ENCODE measurements at regions not wholly inside any gene's neighbourhood (a gene's known extent, or its start where the extent isn't known, plus 50 kb on each side); places are given as distances from the start of the nearest gene placed in this dataset.
A peak's percentile ranks its signal among the peaks of the same experiment; 100 is the strongest.

DNA sequence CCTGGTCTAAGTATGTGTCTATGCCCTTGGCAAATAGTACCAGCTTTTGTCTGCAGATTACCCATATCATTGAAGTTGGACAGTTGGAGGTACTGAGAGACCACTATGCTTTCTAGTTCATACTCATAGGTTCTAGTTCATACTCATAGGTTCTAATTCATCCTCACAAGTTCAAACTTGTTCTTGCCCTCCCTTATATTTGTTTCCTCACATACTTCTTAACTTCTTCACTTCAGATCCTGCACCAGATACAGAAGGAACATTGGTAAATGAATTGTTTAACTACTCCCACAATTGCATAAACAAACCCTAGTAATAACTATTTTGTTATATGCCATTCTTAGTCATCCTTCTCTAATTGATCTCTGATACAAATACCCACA is 172.2 kb downstream of the SLITRK1 start:
- H3K4me3 ChIP-seq (ENCODE audit: low read length in 2 of 2) = no peak overlapping the region
- no peak overlapping the region for H3K4ac ChIP-seq (ENCODE audit: low read length)
- H2AFZ ChIP-seq (ENCODE audit: low read length) = no peak overlapping the region
- H3K18ac ChIP-seq (ENCODE audit: low read length) = no peak overlapping the region
- no peak overlapping the region for H3K4me2 ChIP-seq (ENCODE audit: insufficient read depth, low read length, poor library complexity, severe bottlenecking)
- no peak overlapping the region for H3K23ac ChIP-seq (ENCODE audit: low read depth, low read length, poor library complexity)
- H2BK120ac ChIP-seq (ENCODE audit: low read depth, low read length) = no peak overlapping the region
- no peak overlapping the region for H2BK12ac ChIP-seq (ENCODE audit: low read length)
- no peaks in the 10 kb centered on the region for H3K36me3 ChIP-seq (replicated peaks in 1 of 2; ENCODE audit: control insufficient read depth in 2 of 2, insufficient read depth in 2 of 2, low read length in 2 of 2)
- H3K27ac ChIP-seq (replicated peaks; ENCODE audit: low read length) = no peak overlapping the region
- no peak overlapping the region for H2BK5ac ChIP-seq (ENCODE audit: low read length)
- H3K9me3 ChIP-seq (replicated peaks in 1 of 2; ENCODE audit: control insufficient read depth in 2 of 2, insufficient read depth in 1 of 2, low read depth in 1 of 2, low read length in 2 of 2) = no peaks in the 10 kb centered on the region
- no peak overlapping the region for H4K91ac ChIP-seq (ENCODE audit: low read depth, low read length, poor library complexity)
- H3K27me3 ChIP-seq (ENCODE audit: control insufficient read depth in 3 of 3, insufficient read depth in 3 of 3, low read depth in 1 of 3, low read length in 3 of 3) = no peaks in the 10 kb centered on the region
- no peak overlapping the region for H3K14ac ChIP-seq (ENCODE audit: low read length)
- H3K9ac ChIP-seq (ENCODE audit: low read depth, low read length, poor library complexity) = no peak overlapping the region
- H3K79me1 ChIP-seq (ENCODE audit: low read depth, low read length) = no peaks in the 10 kb centered on the region
- no peak for DNase-seq (ENCODE audit: low spot score)
- H2BK15ac ChIP-seq (ENCODE audit: low read length) = no peak overlapping the region
- H2AK5ac ChIP-seq (ENCODE audit: low read depth, low read length) = no peak overlapping the region
- H3K4me1 ChIP-seq (ENCODE audit: control insufficient read depth in 2 of 2, insufficient read depth in 1 of 2, low read depth in 1 of 2, low read length in 2 of 2) = no peaks in the 10 kb centered on the region
- no peak overlapping the region for H4K8ac ChIP-seq (ENCODE audit: low read depth, low read length)

DNA sequence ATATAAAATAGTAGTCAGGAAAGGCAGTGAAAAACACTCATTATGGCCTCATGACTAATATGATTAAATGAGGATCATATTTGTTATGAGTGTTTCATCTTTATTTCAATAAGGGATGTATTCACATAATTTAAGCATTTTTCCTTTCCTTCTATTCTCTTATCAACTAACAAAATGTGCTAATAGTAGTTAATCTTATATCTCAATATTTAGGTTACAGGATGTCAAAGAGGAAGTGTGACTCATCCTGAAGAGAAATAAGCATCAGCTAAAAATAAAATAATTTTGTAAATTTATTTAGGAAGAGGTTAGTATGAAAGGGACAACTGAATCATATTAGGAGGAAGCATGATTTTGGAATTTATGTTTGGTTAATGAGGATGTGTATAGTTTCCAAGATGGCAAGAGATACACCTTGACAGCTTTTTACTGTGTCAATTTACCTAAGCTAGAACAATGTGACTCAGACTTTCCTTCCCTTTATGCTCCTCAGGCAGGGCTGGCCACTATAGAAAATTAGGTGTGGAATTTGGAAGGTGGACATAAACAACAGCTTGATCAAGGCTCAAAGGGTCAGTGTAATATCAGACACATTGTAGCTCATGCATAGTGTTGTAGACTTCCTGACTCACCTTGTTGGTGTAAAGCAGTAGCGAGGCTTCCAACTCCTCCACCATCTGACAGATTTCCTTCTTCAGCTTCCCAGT is 172.7 kb downstream of the SLITRK1 start:
- Histone ChIP-seq H3K4ac (ENCODE audit: low read length) (no peak overlapping the region), H3K79me1 (ENCODE audit: low read depth, low read length) (no peaks in the 10 kb centered on the region), H3K14ac (ENCODE audit: low read length) (no peak overlapping the region), H3K23ac (ENCODE audit: low read depth, low read length, poor library complexity) (no peak overlapping the region), H2BK120ac (ENCODE audit: low read depth, low read length) (no peak overlapping the region), H3K36me3 (replicated peaks in 1 of 2; ENCODE audit: control insufficient read depth in 2 of 2, insufficient read depth in 2 of 2, low read length in 2 of 2) (no peaks in the 10 kb centered on the region), H3K4me2 (ENCODE audit: insufficient read depth, low read length, poor library complexity, severe bottlenecking) (no peak overlapping the region), H2BK15ac (ENCODE audit: low read length) (no peak overlapping the region), H2BK12ac (ENCODE audit: low read length) (no peak overlapping the region), H4K91ac (ENCODE audit: low read depth, low read length, poor library complexity) (no peak overlapping the region), H2AFZ (ENCODE audit: low read length) (no peak overlapping the region), H2BK5ac (ENCODE audit: low read length) (no peak overlapping the region), H3K4me3 (ENCODE audit: low read length in 2 of 2) (no peak overlapping the region), H3K27ac (replicated peaks; ENCODE audit: low read length) (no peak overlapping the region), H3K9me3 (replicated peaks in 1 of 2; ENCODE audit: control insufficient read depth in 2 of 2, insufficient read depth in 1 of 2, low read depth in 1 of 2, low read length in 2 of 2) (no peaks in the 10 kb centered on the region), H2AK5ac (ENCODE audit: low read depth, low read length) (no peak overlapping the region), H4K8ac (ENCODE audit: low read depth, low read length) (no peak overlapping the region), H3K9ac (ENCODE audit: low read depth, low read length, poor library complexity) (no peak overlapping the region), H3K18ac (ENCODE audit: low read length) (no peak overlapping the region), H3K4me1 (ENCODE audit: control insufficient read depth in 2 of 2, insufficient read depth in 1 of 2, low read depth in 1 of 2, low read length in 2 of 2) (no peaks in the 10 kb centered on the region), H3K27me3 (ENCODE audit: control insufficient read depth in 3 of 3, insufficient read depth in 3 of 3, low read depth in 1 of 3, low read length in 3 of 3) (no peaks in the 10 kb centered on the region)
- WGBS, 2 donors (ENCODE audit: extremely low coverage in 2 of 2, insufficient read length in 2 of 2, insufficient replicate concordance in 1 of 2) = no CpG with 5 or more reads among the region's 1 CpG
- no peak for DNase-seq (ENCODE audit: low spot score)

DNA sequence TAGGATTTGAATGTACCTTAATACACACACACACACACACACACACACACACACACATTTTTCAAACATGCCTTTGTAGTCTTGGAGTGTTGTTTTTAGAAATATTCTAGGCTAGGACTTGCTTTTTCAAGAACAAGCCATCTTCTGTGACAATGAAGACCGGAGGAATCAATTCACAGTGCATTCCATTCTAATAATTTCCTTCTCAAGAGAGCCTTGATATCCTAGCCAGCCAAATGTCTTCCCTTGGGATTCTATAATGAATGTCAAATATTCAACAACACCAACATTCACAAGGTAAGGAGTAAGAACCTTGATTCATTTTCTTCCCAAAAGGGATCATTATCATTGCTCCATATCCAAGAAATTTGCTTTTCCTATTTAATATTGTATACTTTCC is 180.3 kb downstream of the SLITRK1 start:
- H3K27me3 ChIP-seq (ENCODE audit: control insufficient read depth in 3 of 3, insufficient read depth in 3 of 3, low read depth in 1 of 3, low read length in 3 of 3) = no peaks in the 10 kb centered on the region
- H3K23ac ChIP-seq (ENCODE audit: low read depth, low read length, poor library complexity) = no peak overlapping the region
- H2AK5ac ChIP-seq (ENCODE audit: low read depth, low read length) = no peak overlapping the region
- DNase-seq (ENCODE audit: low spot score) = no peak
- H3K9ac ChIP-seq (ENCODE audit: low read depth, low read length, poor library complexity) = no peak overlapping the region
- no peaks in the 10 kb centered on the region for H3K4me1 ChIP-seq (ENCODE audit: control insufficient read depth in 2 of 2, insufficient read depth in 1 of 2, low read depth in 1 of 2, low read length in 2 of 2)
- no peak overlapping the region for H2BK12ac ChIP-seq (ENCODE audit: low read length)
- H3K36me3 ChIP-seq (replicated peaks in 1 of 2; ENCODE audit: control insufficient read depth in 2 of 2, insufficient read depth in 2 of 2, low read length in 2 of 2) = no peaks in the 10 kb centered on the region
- no peak overlapping the region for H3K27ac ChIP-seq (replicated peaks; ENCODE audit: low read length)
- no peaks in the 10 kb centered on the region for H3K79me1 ChIP-seq (ENCODE audit: low read depth, low read length)
- H4K8ac ChIP-seq (ENCODE audit: low read depth, low read length) = no peak overlapping the region
- no peak overlapping the region for H3K4me3 ChIP-seq (ENCODE audit: low read length in 2 of 2)
- no peak overlapping the region for H2BK5ac ChIP-seq (ENCODE audit: low read length)
- H3K4me2 ChIP-seq (ENCODE audit: insufficient read depth, low read length, poor library complexity, severe bottlenecking) = peak overlapping the region; percentile 11
- no peak overlapping the region for H3K4ac ChIP-seq (ENCODE audit: low read length)
- H4K91ac ChIP-seq (ENCODE audit: low read depth, low read length, poor library complexity) = no peak overlapping the region
- H3K9me3 ChIP-seq (replicated peaks in 1 of 2; ENCODE audit: control insufficient read depth in 2 of 2, insufficient read depth in 1 of 2, low read depth in 1 of 2, low read length in 2 of 2) = no peaks in the 10 kb centered on the region
- no peak overlapping the region for H2BK120ac ChIP-seq (ENCODE audit: low read depth, low read length)
- peak overlapping the region; percentile 1 for H2AFZ ChIP-seq (ENCODE audit: low read length)
- H3K14ac ChIP-seq (ENCODE audit: low read length) = no peak overlapping the region
- no peak overlapping the region for H3K18ac ChIP-seq (ENCODE audit: low read length)
- no peak overlapping the region for H2BK15ac ChIP-seq (ENCODE audit: low read length)
- no CpG with 5 or more reads among the region's 1 CpG for WGBS, 2 donors (ENCODE audit: extremely low coverage in 2 of 2, insufficient read length in 2 of 2, insufficient replicate concordance in 1 of 2)

DNA sequence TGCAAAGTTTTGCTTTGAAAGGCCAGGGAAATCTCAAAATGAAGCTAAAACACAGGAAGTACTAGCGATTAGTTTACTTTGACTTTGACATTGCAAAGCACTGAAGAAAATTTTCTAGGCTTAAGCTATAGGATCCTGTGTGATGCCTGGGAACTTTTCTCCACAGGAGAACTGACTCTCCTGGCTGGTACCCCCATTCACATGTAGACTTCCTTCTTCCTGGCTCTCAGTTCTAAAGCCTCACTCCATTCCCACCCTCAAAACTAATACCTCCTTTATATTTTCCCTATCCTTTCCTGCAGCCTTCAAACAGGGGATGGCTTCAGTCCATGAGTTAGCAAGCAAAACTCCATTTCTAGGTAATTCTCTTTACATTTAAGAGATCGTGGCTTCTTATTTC is 189.5 kb downstream of the SLITRK1 start:
- H3K14ac ChIP-seq (ENCODE audit: low read length) = no peak overlapping the region
- H2AK5ac ChIP-seq (ENCODE audit: low read depth, low read length) = no peak overlapping the region
- no peaks in the 10 kb centered on the region for H3K9me3 ChIP-seq (replicated peaks in 1 of 2; ENCODE audit: control insufficient read depth in 2 of 2, insufficient read depth in 1 of 2, low read depth in 1 of 2, low read length in 2 of 2)
- no peak overlapping the region for H3K4me2 ChIP-seq (ENCODE audit: insufficient read depth, low read length, poor library complexity, severe bottlenecking)
- no peak overlapping the region for H3K4ac ChIP-seq (ENCODE audit: low read length)
- no peak overlapping the region for H3K4me3 ChIP-seq (ENCODE audit: low read length in 2 of 2)
- H3K79me1 ChIP-seq (ENCODE audit: low read depth, low read length) = no peaks in the 10 kb centered on the region
- peak overlapping the region; percentile 57 for H2AFZ ChIP-seq (ENCODE audit: low read length)
- H4K8ac ChIP-seq (ENCODE audit: low read depth, low read length) = no peak overlapping the region
- H4K91ac ChIP-seq (ENCODE audit: low read depth, low read length, poor library complexity) = no peak overlapping the region
- H2BK15ac ChIP-seq (ENCODE audit: low read length) = no peak overlapping the region
- no peak overlapping the region for H3K18ac ChIP-seq (ENCODE audit: low read length)
- H3K27me3 ChIP-seq (ENCODE audit: control insufficient read depth in 3 of 3, insufficient read depth in 3 of 3, low read depth in 1 of 3, low read length in 3 of 3) = no peaks in the 10 kb centered on the region
- no peaks in the 10 kb centered on the region for H3K36me3 ChIP-seq (replicated peaks in 1 of 2; ENCODE audit: control insufficient read depth in 2 of 2, insufficient read depth in 2 of 2, low read length in 2 of 2)
- no peak overlapping the region for H3K27ac ChIP-seq (replicated peaks; ENCODE audit: low read length)
- DNase-seq (ENCODE audit: low spot score) = no peak
- WGBS, 2 donors (ENCODE audit: extremely low coverage in 2 of 2, insufficient read length in 2 of 2, insufficient replicate concordance in 1 of 2) = no CpG with 5 or more reads among the region's 2 CpGs
- no peaks in the 10 kb centered on the region for H3K4me1 ChIP-seq (ENCODE audit: control insufficient read depth in 2 of 2, insufficient read depth in 1 of 2, low read depth in 1 of 2, low read length in 2 of 2)
- H2BK12ac ChIP-seq (ENCODE audit: low read length) = no peak overlapping the region
- H3K23ac ChIP-seq (ENCODE audit: low read depth, low read length, poor library complexity) = no peak overlapping the region
- no peak overlapping the region for H3K9ac ChIP-seq (ENCODE audit: low read depth, low read length, poor library complexity)
- H2BK120ac ChIP-seq (ENCODE audit: low read depth, low read length) = no peak overlapping the region
- no peak overlapping the region for H2BK5ac ChIP-seq (ENCODE audit: low read length)

Data from neuronal stem cell (in vitro differentiated cells).